HL-60/S4 (cell line): ENCODE measurements at regions not wholly inside any gene's neighbourhood (a gene's known extent, or its start where the extent isn't known, plus 50 kb on each side); places are given as distances from the start of the nearest gene placed in this dataset.

ENCODE experiments used
- in situ Hi-C: fragments of 300-500 bp; cut with MboI; formaldehyde crosslinking; loops from 2 replicates; pipeline ENCODE4 v1.14.3; 2022; ENCODE audit warnings: low sequenced_read_pairs

GRCh38 chr17:77306790-77307478 is 166.2 kb downstream of the SEC14L1 start:
- in situ Hi-C loops: no loop called here

DNA sequence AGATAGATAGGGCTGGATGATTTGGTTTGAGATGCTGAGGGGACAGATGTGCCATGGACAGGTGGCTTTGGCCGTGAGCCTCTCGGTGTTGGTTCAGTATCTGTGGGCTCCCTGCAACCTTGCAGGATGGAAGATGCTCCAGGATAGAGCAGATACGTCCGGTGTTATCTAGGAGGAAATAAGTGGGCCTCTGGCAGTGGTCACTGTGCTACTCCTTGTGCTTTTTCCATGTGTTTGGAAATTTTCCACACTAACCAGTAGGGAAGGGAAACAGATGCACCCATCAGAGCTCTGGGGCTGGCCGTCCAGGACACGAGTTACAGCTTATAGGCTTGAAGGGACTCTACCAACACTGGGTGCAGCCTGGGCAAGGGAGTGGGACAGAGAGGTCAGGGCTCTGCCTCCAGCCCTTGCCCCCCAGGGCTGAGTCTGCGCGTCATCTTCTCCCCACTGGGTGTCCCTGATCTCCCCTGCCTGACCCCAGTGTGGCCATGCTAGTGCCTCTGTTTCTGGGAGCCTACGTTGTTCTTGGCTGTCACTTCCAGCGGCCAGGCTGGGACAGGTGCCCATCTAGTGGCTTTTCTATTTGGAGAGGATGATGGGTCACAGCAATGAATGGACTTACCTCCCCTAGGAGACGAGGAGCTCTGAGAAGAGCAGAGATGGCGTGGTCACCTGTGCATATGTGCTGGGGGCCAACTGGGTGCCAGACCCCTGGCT is 166.9 kb downstream of the SEC14L1 start:
- in situ Hi-C loops: no loop called here

DNA sequence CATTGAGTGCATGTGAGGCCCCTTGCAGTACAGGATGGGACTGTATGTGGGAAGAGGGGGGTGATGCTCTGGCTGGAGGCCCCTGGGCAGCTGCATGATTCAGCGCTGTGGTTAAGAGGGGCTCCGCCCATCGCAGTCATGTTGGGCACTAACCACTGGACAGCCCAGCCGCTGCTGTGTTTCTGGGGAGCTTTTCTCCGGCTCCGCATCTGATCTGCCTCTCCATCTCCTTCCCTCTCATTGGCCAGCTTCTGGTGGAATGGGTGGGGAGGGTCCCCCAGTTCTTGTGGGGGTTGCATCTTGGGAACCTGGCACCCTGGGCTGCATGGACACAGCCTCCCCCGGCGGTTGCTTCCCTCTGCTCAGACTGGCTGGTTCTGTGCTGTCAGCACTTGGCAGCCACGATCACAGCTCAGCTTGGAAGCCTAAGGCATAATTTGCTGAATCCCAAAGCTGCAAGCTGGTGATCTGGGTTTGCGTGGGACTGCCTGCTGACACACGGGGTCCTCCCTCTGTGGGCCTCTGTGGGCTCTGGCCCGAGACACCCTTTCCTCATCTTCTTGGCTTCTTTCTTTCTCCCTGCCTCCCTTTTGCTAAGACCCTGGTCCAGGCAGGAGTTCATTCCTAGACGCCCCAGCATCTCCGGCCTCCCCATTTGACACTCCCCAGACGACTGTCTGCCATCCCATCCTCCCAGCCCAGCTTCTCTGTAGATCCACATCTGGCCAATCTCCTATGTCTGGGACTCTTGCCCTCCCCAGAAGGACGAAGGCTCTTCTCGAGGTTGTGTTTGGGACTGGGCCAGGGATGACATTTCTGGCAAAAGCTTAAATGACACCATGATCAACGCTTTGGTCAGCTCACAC is 168.3 kb downstream of the SEC14L1 start:
- in situ Hi-C loops: no loop called here

GRCh38 chr17:77310336-77310735 is 169.6 kb downstream of the SEC14L1 start:
- in situ Hi-C loops: no loop called here

DNA sequence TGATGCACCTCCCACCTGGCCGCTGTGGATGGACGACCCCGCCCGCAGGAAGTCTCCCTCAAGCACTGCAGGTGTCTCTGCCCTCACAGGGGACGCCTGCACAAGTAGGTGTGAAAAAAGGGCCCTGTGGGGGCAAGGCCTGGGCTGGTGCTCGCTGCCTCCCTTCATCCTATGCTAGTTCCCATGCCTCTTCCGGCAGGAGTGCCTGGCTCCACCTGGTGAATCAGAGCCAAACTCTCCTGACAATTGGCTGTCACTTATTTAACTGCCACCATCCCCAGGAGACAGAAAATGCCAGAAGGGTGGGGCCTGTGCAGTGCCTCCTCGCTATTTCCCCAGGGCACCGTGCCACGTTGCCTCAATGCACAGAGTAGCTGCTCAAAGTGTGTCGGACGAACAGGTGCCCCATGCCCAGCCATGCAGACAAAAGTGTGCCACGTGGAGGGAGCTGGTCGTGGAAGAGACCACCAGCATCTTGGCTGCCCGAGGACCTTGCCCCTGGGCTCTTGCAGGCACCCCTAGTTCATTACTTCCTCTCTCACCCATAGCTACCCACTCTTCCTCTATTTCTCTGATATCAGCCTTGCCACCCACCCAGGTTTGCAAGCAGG is 170.7 kb downstream of the SEC14L1 start:
- in situ Hi-C loops: no loop called here

- in situ Hi-C loops: no loop called here
Measured at GRCh38 chr17:77312061-77312701, 171.4 kb downstream of the SEC14L1 start.

- in situ Hi-C loops: no loop called here
Measured at GRCh38 chr17:77312786-77313599, 172.2 kb downstream of the SEC14L1 start.

- in situ Hi-C loops: no loop called here
Measured at GRCh38 chr17:77313831-77314230, 173.1 kb downstream of the SEC14L1 start.

GRCh38 chr17:77314601-77315000 is 173.8 kb downstream of the SEC14L1 start:
- in situ Hi-C loops: no loop called here

GRCh38 chr17:77315010-77315409 is 174.2 kb downstream of the SEC14L1 start:
- in situ Hi-C loops: no loop called here

DNA sequence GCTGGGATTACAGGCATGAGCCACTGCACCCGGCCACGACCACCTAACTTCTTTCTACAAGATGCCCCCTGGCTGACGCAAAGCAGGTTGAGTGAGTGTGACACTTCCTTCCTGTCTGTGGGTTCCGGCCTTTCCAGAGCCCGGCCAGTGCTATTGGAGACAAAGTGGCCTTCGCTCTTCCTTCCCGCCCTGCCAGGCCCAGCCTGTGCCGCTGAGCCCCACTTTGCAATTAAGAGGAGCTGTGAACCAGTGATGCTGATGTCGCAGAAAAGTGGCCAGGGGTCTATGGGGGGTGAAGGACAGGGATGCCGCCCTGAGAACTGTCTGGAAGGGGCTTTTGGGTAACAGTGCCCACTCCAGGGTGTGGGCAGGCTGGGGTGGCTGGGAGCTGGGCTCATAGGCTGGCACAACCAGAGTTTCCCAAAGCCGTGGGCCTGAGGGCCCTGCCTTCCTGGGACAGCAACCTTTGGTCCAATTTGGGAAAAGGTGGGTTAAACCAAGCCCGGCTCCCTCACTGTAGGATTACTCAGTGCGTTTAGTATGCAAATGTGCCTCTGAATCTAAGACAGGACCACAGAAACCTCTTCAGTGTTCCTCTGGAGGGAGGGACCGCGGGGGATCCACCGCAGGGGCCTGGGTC is 174.9 kb downstream of the SEC14L1 start:
- in situ Hi-C loops: no loop called here

DNA sequence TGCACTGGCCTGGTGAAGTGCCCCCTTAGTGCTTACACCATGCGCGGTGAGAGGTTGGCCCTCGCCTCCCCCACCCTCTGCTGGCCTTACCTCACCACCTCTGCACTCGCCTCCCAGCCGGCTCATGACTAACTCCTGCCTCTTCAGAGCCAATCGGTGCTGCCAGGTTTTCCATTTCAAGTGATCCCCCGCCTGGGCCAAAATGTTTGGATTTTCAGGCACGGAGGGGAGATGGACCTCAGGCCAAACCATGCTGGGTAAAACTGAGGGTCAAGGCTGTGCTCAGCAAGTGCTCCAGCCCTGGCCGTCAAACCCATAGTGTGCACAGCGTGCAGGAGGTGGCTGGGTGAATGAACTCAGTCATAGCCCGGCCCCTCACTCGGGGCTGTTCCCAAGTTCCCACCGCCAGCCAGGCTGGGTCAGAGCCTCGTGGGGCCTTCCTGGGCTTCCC is 175.4 kb downstream of the SEC14L1 start:
- in situ Hi-C loops: no loop called here

GRCh38 chr17:77316651-77317050 is 175.9 kb downstream of the SEC14L1 start:
- in situ Hi-C loops: no loop called here

DNA sequence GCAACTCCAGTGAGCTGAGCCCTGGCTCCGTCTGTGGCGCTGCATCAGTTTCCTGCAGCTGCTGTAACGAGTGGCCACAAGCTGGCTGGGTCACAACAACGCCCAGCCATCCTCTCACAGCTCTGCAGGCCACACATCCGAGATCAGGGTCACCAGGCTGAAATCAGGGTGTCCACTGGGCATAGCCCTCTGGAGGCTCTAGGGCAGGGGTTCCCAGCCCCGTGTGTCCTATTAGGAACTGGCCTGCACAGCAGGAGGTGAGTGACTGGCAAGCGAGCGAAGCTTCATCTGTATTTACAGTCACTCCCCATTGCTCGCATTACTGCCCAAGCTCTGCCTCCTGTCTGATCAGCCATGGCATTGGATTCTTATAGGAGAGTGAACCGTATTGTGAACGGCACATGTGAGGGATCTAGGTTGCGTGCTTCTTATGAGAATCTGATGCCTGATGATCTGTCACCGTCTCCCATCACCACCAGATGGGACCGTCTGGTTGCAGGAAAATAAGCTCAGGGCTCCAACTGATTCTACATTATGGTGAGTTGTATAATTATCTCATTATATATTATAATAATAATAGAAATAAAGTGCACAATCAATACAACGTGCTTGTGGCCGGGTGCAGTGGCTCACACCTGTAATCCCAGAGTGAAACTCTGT is 176.5 kb downstream of the SEC14L1 start:
- in situ Hi-C loops: no loop called here

- in situ Hi-C loops: no loop called here
Measured at GRCh38 chr17:77318021-77318420, 177.3 kb downstream of the SEC14L1 start.

- in situ Hi-C loops: no loop called here
Measured at GRCh38 chr17:77318491-77319210, 177.9 kb downstream of the SEC14L1 start.

DNA sequence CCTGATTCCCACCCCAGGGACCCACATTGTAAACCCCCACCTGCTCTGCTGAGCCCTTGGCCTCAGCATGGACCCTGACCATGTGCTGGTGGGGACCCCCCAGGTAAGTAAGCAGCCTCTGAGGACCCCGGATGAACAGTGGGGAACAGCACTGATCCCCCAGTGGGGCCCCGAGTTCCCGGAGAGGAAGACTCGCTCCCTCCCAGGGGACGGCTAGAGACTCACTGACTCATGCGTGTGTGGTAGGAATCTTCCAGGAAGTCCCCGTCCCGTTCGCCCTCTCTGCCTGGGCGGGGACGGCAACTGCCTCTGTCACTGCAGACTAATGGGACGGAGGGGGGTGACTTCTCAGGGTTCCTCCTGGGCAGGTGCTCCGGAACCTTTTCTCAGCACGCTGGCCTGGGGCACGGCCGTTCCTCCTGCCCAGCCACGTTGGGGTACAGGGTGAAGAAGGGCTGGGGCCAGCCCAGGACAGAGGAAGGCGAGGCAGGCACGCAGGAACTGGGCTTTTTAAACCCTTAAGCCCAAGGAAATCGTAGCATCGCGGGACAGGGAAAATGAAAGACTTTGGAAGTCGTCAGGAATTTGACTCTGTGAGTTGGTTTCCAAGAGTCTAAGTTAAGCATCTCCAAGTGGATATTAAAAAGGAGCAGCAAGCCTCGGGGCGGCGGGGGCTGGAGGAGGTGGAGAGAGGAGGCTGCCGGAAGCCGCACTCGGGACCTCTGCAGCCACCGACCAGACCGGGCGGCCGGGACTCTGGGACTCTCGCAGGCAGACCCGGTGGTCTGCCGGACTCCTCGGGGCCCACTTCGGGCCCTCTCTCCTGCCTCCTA is 178.7 kb downstream of the SEC14L1 start:
- in situ Hi-C loops: loop anchor here (10.0 kb wide), 1 partner anchor 75 kb away; no protein-coding TSS in a partner anchor
